Stimulated activated CD4-positive, alpha-beta T cell treated with anti-CD3 and anti-CD28 coated beads, Interleukin-2, amount 100 ng/mL, for 24 hours (primary cell): ENCODE measurements at regions not wholly inside any gene's neighbourhood (a gene's known extent, or its start where the extent isn't known, plus 50 kb on each side); places are given as distances from the start of the nearest gene placed in this dataset.

Experiments
- DNase-seq, 2 donors: peaks; one replicate each; pipeline ENCODE4 v3.0.0-alpha.2; 2020

DNA sequence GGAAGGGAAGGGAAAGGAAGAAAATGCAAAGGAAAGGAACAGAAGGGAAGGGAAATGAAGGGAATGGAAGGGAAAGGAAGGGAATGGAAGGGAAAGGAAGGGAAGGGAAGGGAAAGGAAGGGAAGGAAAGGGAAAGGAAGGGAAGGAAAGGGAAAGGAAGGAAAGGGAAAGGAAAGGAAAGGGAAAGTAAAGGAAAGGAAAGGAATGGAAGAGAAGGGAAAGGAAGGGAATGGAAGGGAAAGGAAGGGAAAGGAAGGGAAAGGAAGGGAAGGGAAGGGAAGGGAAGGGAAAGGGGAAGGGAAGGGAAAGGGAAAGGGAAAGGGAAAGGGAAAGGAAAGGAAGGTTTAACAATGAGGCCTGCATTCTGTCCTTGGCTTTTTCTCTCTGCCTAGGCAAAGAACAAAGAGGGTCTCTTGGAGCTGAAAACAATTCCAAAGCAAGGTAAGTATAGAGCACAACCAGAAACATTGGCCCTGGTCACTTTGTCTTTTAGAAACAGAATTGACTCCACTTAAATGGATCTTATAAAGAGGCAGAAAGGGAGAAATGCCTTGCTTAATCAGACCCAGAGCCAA is 525.9 kb upstream of the TMPO start:
- no peak for DNase-seq

DNA sequence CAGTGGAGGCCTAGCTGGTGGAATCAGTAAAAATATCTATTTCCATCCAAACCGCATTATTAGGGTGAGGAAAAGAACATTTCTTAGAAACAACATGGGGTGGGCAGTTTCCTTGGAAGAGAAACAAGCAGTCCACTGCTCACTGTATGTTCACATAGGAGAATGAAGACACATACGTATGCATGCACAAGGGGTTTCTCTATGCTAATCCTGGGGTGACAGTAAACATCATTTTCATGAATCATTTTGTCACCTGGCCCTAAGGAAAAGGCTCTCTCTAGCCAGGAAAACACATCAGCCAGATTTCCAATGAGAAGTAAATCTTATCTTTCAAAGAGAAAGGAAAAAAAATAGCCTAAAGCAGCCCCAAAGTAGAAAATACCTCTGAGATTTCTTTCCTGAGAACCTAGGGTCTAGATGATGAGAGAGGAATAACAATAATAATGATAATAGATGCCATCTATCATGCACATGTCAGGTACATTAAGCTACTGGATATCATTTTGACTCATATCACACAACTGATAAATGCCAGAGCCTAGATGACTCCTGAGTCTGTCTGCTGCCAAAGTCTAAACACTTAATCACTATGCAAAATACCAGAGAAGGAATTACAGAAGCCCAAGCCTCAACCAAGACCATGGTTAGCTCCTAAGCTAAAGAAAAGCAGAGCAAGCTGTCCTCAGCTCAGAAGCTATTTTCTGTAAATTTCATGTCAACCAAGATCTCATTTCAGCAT is 520.5 kb upstream of the TMPO start:
- no peak for DNase-seq

DNA sequence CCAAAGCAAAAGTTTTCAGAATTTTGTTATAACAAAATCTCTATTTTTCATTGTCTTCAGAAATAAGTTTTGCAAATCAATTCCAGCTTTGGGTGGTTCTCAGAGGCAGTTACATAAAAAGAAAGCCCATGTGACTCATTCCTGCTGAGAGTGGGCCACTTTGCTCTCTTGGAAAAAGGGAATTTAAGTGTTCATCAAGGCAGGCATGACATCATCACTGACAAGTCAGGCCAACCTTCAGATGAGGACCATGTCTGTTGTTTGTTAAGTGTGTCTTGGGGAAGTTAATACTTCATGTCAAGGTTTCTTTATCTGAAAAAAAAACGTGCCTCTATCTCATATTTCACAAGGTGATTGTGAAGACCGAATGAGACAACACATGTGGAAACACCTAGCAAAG is 519.8 kb upstream of the TMPO start:
- no peak for DNase-seq

DNA sequence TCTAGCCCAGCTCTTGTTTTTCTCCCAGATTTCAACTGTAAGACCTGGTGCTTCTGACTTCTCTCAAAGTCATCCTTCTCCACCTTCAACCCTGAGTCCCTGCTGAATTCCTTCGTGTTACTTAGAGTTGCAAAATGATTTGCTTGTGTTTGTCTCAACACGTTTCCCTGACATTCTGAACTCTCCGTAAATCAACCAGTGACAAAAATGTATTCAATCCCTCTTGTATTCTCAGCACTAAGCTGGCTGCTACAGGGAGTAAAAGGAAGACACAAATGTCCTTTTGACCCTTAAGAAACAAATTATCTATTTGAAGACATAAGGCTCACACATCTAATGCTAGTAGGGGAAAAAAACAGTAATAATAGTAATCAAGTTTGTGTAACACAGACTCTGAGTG is 514.0 kb upstream of the TMPO start:
- no peak for DNase-seq

DNA sequence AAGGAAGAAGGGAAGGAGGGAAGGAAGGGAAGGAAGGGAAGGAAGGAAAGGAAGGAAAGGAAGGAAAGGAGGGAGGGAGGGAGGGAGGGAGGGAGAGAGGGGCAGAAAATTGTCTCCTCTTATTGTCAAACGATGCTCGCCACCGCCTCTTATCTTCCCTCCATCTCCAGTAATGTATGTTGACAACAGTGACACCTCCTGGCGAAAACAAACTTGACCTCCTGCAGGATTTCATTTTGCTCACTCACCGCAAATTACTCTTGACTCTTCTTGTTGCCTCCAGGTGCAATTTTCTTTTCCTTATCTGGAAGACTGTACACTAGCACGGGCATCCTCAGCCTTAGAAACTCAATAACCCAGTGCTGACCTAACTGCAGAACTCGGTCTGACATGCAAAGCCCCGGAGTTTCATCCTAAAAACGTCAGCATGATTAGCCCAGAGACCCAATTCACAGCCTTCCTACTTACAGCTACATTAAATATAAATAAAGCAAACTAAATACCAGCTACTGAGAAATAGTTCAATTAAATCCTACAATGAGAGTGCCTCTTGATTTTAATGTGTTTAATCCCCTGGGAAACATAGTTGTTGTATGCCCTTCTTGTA is 512.4 kb upstream of the TMPO start:
- peak; percentile 19 to 39 for DNase-seq

DNA sequence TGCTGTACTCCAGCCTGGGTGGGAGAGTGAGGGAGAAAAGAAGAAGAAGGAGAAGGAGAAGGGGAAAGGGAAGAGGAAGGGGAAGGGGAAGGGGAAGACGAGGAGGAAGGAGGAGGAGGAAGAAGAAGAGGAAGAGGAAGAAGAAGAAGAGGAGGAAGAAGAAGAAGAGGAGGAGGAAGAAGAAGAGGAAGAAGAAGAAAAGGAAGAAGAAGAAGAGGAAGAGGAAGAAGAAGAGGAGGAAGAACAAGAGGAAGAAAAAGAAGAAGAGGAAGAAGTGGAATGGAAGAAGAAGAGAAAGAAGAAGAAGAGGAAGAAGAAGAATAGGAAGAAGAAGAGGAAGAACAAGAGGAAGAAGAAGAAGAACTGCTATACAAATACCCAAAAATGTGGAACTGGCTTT is 507.4 kb upstream of the TMPO start:
- DNase-seq = no peak

DNA sequence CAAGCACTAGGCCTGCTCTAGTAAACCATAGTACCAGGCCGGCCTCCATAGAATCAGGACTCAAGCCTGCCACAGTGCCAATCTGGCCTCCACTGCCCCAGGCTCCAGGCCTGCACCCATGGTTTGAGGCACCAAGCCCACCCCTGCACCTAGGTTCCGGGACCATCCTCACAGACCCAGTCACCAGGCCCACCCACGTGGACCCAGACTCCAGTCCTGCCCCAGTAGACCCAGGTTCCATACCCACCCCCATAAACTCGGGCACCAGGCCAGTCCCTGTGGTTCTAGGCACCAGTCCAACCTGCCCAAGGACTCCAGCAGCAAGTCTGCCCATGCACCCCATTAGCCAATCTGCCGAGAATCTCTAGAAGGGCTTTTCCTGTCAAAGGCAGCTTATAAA is 501.8 kb upstream of the TMPO start:
- DNase-seq = no peak

DNA sequence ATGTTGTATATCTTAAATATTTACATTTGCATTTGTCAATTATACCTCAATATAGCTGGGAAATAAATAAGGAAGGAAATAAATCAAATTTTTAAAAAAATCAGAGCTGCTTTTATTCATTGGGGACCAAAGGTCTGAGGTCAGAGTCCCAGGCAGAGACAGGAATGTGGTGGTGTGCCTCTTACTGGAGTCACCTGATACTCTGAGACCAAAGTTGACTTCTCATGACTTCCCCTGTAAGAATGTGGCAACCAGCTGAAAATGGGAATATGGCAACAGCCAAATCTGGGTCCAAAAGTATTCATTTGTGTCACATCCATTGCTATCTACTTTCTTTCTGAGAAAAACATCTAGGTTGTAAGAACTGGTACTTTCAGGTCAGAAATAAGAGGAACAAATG is 496.6 kb upstream of the TMPO start:
- no peak for DNase-seq

DNA sequence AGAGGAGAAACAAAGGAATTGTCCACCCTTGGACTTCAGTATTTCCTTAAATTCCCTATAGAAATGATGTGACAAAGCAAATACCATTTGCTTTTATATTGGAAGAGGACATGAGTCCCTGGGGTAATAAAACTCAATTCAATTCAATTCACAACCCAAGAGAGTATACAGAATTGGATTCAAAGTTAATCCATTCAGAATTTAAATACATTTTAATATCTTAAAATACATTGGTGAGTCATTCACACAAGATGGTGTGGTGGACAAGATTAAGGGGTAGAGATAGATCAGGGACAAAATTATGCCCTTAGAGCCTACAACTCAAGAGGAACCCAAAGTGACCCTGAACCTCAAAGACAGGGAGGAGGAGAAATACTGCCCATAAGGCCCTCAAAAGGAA is 495.0 kb upstream of the TMPO start:
- no peak for DNase-seq

DNA sequence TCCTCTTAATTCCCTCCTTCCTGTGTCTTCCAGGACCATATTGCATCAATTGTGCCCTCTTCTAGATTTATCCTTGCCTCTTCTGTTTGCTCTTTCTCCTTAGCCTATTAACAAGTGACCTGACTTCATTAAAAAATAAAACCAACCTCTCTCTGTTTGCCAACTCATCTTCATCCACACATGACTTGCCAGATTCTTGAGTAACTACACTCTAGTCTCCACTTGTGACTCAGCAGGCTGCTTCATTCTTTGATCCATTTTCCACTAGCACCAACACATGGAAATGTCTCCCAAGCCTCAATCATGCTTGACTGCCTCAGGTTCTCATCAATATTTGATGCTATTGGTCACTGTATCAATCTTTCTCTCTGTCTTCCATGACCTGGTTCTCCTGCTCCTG is 492.4 kb upstream of the TMPO start:
- DNase-seq = no peak

DNA sequence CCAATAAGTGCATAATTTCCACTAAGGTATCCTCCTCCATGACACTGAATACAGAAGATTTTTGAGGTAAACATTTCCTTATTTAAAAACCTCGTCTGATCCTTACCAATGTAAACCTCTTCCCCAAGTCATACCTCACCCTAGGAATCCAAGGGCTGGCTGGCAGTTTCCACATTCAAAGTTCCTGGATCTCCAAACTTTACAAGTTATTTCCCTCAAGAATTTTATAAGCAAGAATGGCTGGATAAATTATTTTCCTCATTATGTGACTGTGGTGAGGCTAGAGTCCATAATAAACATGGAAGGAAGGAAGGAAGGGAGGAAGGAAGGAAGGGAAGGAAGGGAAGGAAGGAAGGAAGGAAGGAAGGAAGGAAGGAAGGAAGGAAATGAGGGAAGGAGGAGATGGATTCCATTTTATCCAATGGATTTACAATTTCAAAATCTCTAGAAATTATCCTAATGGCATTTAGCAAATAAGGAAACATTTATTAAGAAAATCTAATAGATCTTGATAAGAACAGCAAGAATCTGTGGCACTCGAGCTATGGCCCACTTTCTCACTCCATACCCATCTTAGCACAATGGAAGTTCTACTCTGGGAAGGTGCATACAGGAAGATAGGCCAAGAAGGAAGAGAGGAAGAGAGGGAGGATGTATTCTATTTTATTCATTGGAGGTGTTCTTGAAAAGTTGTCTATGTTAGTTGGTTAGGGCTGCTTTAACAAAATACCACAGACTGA is 477.8 kb upstream of the TMPO start:
- DNase-seq = no peak

DNA sequence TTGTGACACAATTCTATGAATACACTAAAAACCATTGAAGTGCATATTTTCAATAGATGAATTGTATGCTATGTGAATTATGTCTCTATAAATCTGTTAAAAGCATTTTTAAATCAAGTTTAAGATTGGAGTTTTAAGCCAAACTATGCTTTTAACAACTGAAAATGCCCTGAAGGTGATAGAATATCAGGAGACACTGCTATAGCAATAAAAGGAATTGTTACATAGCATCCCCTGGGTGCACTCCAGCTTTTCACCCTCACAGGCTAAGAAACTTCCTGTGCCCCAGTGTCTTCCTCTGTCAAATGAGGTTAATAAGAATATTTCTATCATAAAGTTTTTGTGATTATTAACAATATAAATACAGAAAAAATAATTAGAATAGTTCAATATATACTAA is 472.7 kb upstream of the TMPO start:
- DNase-seq = no peak

DNA sequence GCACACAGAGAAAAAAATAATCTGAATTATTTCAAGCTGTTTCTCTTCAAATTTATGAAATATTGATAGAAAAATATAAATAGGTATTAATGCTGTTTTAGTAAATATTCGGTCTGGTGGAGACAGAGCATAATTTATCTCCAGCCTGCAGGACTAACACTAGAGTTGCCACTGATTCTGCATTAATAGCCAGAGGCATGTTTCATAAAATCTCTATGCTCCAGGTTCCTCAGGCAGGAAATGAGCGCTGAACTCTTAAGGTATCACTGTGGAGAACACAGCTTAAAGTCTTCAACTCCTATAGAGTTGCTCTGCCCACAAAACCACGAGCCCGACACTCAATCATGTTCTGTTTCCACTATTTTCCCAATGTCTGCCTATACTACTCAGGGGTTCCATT is 470.0 kb upstream of the TMPO start:
- no peak for DNase-seq

DNA sequence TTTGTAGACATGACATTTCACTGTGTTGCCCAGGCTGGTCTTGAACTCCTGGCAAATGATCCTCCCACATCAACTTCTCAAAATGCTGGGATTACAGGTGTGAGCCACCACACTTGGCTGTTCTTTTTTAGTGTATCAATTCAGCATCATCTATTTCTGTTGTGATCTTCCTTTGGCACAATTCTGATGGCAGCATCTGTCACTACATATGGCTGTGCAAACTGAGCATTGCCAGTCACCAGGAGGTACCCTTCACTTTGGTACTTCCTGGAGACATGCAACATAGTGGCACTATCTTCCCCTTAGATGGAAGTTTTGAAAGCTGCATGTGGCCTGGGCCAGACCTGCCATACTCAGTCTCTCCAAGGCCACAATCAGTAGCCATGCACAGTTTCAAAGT is 467.1 kb upstream of the TMPO start:
- DNase-seq = no peak

DNA sequence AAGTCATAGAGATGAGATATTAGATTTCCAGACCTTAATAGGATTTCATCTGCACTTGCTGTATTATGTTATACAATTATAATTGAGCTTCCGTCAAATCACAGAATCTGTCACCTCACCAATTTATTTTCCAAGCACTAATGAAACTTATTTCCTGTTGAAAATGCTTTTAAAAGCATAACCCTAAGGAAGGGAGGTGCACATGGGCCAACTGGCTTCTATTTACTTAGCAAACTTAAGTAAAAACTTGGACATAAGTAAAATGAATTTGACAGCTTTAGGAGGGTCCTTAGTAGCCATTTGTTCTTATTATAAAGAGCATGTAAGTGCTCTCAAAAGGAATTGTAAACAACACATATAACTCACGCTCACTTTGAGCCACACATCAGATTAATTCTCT is 462.2 kb upstream of the TMPO start:
- no peak for DNase-seq

DNA sequence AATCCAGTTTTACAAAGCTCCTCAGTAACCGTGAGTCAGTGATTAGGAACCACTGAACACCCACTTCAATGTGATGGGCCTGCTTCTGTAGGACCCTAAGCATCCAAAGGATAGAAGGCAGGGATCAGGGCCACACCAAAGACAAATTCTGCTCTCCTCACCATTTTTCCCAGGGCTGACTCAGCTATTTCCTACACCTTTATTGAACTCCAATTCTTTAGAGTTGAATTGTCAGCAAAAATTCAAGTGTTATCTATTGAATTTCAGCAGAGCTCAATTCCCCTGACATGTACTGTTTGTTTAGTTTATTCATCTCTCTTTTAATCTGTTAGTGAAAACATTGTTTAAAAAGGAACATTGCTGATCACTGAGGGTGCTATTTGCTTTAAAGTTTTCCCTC is 457.7 kb upstream of the TMPO start:
- DNase-seq = no peak

DNA sequence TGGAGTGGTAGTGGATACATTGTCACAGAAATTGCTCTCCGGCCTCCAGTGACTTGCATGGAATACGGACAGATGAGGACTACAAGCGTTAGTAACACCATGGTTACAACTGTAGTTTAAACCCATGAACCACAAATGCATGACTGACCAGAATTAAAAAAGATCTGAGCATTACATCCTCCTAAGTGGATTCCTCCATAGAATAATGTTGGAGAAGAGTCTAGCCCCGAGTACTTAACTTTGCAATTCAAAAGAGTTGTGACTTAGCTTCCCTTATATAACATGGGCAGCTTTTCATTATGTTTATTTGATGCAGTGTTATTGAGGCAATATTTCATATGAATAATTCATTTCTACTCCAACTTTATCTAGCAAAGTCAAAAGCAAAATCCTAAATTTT is 457.2 kb upstream of the TMPO start:
- no peak for DNase-seq

DNA sequence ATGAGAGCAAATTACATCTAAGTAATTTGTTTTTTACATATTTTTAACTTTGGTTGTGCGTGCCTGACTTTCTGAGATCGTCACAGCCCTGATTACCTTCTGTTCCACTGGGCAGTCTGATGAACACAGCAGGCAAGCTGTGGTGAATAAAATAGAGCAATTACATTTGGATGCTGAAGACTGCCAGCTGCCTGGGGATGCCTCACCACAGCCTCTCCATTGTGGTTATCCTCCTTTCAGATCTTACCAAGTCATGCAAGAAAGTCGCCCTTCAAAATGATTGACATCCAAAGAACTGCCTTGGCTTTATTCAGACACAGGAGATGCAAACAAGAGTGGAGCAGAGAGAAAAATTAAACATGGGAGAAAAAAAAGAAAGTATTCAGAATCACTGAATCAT is 456.6 kb upstream of the TMPO start:
- DNase-seq = no peak

DNA sequence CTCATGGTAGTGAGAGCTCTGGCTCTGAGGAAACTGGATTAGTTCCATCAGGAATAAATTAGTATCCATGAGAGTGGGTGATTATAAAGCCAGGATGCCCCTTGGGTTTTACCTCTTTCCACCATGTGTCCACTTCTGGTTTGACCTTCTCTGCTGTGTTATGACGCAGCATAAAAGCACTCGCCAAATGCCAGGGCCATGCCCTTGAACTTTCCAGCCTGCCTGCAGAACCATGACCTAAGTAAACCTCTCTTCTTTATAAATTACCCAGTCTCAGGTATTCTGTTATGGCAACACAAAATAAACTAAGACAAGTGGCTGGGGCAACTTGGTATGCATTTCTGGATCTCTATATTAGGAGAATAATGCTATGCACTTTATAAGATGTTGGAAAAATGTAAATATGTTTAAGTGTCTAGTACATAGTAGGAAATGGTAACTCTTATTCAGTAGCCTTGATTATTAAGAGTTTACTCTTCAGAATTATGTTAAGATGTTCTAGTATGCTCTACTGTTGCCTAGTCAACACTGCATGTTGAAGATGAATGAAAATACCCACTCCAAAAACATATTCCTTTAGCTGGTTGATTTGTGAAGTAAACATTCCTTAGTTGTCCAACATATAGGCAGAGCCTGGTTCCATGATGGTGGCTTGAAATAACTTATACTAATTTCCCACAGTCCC is 455.6 kb upstream of the TMPO start:
- no peak for DNase-seq

DNA sequence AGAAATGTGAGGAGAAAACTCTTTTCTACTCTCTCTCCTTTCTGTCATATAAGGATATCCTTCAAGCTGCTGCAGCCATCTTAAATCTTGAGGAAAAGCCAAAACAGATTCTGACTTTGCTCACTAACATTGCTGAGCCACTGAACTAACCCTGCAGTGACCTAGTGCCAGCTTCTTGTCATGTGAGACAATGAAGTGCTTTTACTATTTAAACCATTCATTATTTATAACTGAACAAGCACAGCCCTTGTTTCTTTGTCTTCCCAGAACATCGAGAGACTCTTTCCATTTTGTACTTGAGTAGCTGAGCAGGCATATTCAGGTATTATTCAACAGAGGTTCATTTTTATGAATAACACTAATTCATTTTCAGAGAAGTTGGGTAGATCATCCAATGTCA is 455.0 kb upstream of the TMPO start:
- DNase-seq = no peak

DNA sequence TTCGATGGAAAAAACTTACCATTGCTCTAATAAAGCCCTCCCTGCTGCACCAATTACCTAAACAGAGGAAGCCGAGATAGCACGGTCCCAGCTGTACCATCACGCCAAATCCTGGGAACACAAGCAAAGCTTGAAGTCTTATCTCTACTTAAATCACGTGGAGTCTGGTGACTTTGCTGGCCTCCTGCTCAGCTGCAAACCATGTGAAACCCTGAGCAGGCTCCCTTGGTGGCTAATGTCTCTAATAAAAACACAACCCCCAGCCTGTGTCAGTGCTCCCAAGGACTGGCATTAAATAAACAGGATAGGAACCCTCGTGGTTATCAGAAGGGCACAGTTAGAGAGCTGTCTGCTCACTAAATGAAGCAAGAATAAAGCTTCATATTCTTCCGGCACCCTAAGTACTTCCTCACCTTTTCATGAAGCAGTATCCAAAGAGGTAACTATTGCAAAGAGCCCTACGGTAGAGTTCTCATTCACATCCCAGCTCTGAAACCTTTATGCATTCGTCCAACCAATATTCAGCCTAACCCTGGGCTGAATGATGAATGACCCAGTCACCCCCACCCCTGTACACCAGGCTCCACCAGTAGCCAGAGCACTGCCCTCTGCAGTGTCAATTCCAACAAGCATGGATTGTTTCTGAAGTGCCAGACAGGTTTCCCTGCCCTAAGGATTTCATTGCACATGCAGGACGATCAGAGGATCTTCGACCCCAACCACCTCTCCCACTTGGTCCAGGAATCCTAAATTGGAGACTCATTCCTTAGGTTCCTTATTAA is 452.7 kb upstream of the TMPO start:
- no peak for DNase-seq

DNA sequence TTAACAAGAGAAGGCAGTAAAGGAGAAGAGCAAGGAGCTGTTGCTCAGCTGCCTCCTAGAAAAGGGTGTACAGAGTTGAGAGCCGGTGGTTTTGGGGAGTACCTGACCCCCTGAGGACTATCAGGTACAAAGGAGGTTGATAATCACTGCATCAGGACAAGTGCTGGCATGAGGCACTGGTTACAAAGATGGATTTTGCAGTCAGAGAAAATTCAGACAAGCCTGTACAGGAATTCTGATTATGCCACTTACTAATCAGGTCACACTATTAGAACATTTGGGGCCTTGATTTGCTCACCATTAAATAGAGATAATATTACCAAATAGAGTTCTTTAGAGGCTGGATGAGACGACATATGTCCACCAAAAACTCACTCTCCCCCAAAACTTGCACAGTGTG is 450.9 kb upstream of the TMPO start:
- DNase-seq = no peak

DNA sequence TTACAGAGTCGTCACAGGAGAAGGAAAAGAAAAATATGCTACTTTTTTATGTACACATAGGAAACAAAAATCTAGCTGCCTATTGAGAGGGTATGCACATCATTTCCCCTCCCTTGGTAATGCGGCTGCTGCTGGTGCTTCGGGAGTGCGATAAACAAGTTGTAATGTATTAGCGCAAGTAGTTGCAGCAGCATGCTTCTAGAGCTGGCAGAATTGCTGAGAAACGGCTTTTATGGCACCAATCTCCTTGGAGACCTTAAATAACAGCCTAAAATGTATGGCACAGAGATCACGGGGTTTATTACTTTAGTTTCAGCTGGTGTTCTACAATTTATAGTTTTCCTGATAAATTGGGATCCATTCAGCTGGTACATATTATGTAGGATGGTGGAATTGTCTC is 447.6 kb upstream of the TMPO start:
- DNase-seq = no peak
